Suppressor macrophage treated with lipopolysaccharide for 1 hour (primary cell): ENCODE measurements at regions not wholly inside any gene's neighbourhood (a gene's known extent, or its start where the extent isn't known, plus 50 kb on each side); places are given as distances from the start of the nearest gene placed in this dataset.
"Not testable (repeated sequence)": the region's sequence is repeated elsewhere in the genome, so short reads cannot be mapped to it uniquely, and the experiment has no call there.

Experiments used
- DNase-seq, 3 donors: peaks; one replicate each; pipeline ENCODE4 v3.0.0-alpha.2; 2020 to 2022

DNA sequence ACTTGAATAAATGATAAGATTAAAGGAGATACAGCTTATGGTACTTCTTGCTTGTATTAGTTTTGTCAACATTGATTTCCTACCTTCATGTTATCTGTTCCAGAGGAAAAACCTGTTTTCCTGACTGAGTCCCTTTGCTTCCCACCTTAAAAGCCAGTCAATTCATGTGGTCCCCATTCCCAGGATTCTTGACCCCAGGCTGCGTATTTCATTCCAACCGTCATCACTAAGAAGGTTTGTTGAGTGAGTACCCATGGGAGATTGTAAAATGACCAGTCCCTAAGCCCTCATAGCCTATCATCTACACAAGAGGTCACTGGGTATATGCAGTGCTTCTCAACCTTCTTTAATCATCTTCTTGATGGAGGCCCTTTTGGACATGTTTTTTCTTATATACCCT, 52.2 kb downstream of the BEX3 start:
- DNase-seq: no peak

DNA sequence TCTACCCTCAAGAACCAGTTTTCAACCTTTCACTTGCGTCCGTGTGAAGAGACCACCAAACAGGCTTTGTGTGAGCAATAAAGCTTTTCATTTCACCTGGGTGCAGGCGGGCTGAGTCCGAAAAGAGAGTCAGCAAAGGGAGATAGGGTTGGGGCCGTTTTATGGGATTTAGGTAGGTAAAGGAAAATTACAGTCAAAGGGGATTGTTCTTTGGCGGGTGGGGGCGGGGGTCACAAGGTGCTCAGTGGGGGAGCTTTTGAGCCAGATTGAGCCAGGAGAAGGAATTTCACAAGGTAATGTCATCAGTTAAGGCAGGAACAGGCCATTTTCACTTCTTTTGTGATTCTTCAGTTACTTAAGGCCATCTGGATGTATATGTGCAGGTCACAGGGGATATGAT, 52.7 kb downstream of the BEX3 start:
- not testable (repeated sequence) for DNase-seq

DNA sequence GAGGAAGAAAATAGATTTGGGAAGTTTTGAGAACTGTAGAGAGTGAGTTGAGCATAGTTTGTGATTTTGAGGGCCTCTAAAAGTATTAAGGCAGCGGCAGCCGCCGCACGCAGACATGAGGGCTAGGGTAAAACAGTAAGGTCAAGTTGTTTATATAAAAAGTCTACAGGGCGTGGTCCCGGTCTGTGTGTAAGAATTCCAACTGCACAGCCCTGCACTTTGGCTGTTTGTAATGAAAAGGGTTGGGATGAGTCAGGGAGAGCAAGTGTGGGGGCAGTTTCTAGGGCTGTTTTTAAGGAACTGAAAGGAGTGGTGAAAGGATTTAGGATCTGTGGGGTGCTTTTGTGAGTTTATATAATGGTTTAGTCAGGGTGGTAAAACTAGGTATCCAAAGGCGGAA, 55.0 kb downstream of the BEX3 start:
- DNase-seq: peak in 2 of 3 donors; percentile 8 to 24

DNA sequence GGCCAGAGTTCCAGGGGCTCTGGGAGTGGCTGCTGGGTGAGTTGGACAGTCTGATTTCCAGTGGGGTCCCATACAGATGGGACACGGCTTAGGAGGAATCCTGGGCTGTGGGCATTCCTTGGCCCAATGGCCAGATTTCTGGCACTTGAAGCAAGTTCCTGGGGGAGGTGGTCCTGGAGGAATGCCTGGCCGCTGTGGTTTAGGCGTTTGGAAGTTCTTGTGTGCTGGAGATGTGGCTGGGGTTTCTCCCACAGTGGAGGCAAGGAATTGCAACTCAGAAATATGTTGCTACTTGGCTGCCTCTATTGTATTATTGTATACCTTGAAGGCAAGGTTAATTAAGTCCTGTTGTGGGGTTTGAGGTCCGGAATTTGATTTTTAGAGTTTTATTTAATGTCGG, 56.5 kb downstream of the BEX3 start:
- DNase-seq: not testable (repeated sequence)

DNA sequence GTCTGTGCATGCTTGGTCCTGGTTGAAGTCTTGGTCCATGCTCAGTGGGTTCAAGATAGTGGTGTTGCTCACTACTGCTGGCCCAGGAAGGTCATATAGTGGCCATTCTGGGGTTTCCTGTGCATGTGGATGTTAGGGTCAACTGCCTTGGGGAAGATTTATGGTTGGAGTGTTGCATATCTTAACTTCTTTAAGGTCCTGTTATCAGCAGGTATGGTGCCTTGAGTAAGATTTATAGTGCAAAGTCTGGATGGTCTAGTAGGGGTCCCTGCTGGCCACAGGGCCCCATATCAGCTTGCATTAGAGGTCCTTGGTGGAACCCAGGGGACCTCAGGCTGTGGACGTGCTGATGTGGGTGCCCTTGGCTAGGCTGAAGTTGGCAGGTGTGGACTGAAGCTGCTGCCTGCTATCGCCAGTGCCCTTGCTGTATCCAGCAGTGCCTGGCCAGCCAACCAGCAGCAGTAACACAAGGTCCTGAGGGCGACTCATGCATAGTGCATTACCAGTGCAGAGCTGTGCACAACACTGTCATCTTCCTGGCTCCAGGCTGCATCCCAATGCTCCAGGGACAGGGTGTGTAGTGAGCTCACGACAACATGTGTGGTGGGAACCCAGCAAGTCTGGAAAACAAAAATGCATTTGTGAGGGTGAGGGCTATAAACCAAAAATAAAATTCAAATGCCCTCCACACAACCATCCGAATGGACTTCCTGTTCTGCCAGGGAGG, 61.0 kb downstream of the BEX3 start:
- DNase-seq: no peak

DNA sequence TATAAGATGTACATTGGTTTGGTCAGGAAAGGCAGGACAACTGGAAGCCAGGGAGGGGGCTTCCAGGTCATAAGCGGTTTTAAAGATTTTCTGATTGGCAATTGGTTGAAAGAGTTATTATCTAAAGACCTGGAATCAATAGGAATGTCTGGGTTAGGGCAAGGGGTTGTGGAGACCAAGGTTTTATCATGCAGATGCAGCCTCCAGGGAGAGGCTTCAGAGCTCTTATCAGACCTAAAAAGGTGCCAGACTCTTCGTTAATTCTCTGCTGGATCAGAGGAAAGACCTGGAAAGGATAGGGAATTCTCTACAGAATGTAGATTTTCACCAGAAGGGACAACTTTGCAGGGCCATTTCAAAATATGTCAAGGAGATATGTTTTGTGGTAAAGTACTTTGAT, 62.8 kb downstream of the BEX3 start:
- DNase-seq: no peak

DNA sequence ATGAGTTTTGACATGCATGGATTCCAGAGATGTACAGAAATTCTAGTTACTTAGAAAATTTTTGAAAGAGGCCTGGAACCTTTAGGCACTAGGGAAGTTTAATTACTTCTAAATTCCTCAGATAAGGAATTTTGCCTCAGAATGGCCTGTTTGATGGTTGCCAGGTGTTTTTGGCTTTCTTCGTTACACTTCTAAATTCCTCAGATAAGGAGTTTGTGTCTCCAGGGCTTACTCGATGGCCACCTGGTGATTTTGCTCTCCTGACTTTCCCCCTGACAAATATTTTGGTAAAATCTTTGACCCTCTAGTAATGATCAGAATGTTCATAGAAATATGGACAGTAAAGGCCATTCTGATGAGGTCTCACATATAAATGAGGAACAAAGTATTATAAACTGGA, 64.3 kb downstream of the BEX3 start:
- no peak for DNase-seq

DNA sequence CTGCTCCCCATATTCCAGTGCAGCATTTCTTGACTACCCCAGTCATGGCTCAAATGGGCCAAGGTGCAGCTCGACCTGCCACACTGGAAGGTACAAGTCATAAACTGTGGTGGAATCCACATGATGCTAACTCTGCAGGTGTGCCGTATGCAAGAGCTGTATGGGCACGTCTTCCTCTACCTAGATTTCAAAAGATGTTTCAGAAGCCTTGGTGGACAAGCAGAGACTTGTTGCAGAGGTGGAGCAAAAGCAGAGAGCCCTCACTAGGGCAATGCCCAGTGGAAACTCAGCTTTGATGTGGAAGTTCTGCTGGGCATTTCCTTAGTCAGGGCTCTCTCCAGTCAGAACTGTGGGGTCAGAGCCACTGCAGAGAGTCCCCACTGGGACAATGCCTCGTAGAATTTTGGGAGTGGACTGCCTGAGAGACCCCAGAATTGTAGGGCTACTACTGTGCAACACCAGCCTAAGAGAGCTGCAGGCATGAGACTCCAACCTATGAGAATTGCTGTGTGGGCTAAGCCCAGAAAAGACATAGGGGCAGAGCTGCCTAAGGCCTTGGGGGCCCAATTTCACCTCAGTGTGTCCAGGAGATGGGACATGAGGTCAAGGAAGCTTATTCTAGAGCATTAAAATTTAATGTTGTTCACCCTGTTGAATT, 65.7 kb downstream of the BEX3 start:
- no peak for DNase-seq

DNA sequence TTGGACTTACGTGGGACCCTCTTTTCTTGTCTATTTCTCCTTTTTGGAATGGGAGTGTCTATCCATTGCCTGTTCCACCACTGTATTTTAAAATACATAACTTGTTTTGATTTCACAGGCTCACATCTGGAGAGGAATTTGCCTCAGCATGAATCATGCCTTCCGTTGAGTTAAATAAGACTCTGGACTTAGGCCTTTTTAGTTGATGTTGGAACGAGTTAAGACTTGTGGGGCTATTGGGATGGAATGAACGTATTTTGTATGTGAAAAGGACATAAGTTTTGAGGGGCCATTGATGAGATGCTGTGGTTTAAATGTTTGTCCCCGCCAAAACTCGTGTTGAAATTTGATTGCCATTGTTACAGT, 66.2 kb downstream of the BEX3 start:
- no peak for DNase-seq

DNA sequence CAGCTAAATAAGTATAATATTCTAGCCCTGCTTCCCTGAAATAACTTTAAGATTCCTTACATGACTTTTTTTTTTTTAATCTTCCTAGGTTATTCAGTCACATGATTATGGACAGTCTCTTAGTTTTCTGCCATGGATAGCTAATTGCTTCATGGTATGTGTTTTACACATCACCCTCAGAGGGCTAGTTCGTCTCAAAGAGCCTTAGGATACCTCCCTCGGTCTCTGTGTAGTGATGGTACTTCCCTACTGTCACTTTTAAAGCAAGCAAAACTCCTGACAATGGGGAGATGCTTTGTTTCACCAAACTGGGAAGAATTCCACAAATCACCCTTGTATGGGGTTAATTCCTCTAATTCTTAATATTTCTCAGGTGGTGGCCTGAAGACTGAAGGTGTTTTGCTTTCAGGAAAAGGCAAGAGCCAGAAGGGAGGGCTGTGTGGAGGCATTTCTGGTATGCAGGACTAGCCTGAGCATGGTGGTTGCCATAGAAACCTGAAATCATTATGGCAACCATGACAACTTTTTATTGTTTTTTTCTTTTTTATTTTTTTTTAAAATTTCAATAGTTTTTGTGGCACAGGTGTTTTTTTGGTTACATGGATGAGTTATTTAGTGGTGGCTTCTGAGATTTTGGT, 70.4 kb downstream of the BEX3 start:
- DNase-seq: no peak
